NCI-H2107 treated with DMSO at 0.1 percent for 48 hours (cell line): ENCODE measurements at regions not wholly inside any gene's neighbourhood (a gene's known extent, or its start where the extent isn't known, plus 50 kb on each side); places are given as distances from the start of the nearest gene placed in this dataset.

Source experiments
- DNase-seq: peaks from one replicate; lab custom pipeline; 2025; ENCODE audit not compliant: unreplicated experiment; lab: John Stamatoyannopoulos, UW

- no peak for DNase-seq
Observed at GRCh38 chr1:73953586-73953985, 244.4 kb downstream of the LRRIQ3 start.

- no peak for DNase-seq
Observed at GRCh38 chr1:73953186-73953585, 244.8 kb downstream of the LRRIQ3 start.

GRCh38 chr1:73948055-73948454 is 249.9 kb downstream of the LRRIQ3 start:
- DNase-seq, result no peak

GRCh38 chr1:73947009-73947408 is 251.0 kb downstream of the LRRIQ3 start:
- DNase-seq, result no peak

GRCh38 chr1:73943270-73943669 is 254.7 kb downstream of the LRRIQ3 start:
- DNase-seq, result no peak

- DNase-seq, result no peak
Observed at GRCh38 chr1:73930293-73930692, 267.7 kb downstream of the LRRIQ3 start.

GRCh38 chr1:73914951-73915350 is 283.0 kb downstream of the LRRIQ3 start:
- DNase-seq, result no peak

- DNase-seq, result no peak
Observed at GRCh38 chr1:73913025-73913424, 285.0 kb downstream of the LRRIQ3 start.

- no peak for DNase-seq
Observed at GRCh38 chr1:73911849-73912248, 286.1 kb downstream of the LRRIQ3 start.

- no peak for DNase-seq
Observed at GRCh38 chr1:73910466-73910865, 287.5 kb downstream of the LRRIQ3 start.

GRCh38 chr1:73910062-73910461 is 287.9 kb downstream of the LRRIQ3 start:
- no peak for DNase-seq

- no peak for DNase-seq
Observed at GRCh38 chr1:73909043-73909562, 288.9 kb downstream of the LRRIQ3 start.

- no peak for DNase-seq
Observed at GRCh38 chr1:73907051-73907450, 290.9 kb downstream of the LRRIQ3 start.

- no peak for DNase-seq
Observed at GRCh38 chr1:73903092-73903491, 294.9 kb downstream of the LRRIQ3 start.

GRCh38 chr1:73901738-73902137 is 296.2 kb downstream of the LRRIQ3 start:
- DNase-seq, result no peak

GRCh38 chr1:73899311-73899710 is 298.7 kb downstream of the LRRIQ3 start:
- DNase-seq, result no peak

- DNase-seq, result no peak
Observed at GRCh38 chr1:73898540-73898939, 299.4 kb downstream of the LRRIQ3 start.

GRCh38 chr1:73887412-73887811 is 310.6 kb downstream of the LRRIQ3 start:
- DNase-seq, result no peak

- no peak for DNase-seq
Observed at GRCh38 chr1:73886716-73887115, 311.3 kb downstream of the LRRIQ3 start.

- no peak for DNase-seq
Observed at GRCh38 chr1:73874806-73875205, 323.2 kb downstream of the LRRIQ3 start.

- no peak for DNase-seq
Observed at GRCh38 chr1:73868810-73869336, 329.1 kb downstream of the LRRIQ3 start.

GRCh38 chr1:73862355-73862754 is 335.6 kb downstream of the LRRIQ3 start:
- DNase-seq, result no peak

- DNase-seq, result no peak
Observed at GRCh38 chr1:73860421-73860950, 337.5 kb downstream of the LRRIQ3 start.
